ENCODE measurements at regions not wholly inside any gene's neighbourhood (a gene's known extent, or its start where the extent isn't known, plus 50 kb on each side); places are given as distances from the start of the nearest gene placed in this dataset.

- in situ Hi-C loops (cut with MboI; ENCODE audit: low pct_ligation_motif_present in 1 of 4, low pct_unique_long_range_greater_than_20kb in 1 of 4, low sequenced_read_pairs in 3 of 4): no loop called here
- no peaks in the 10 kb centered on the region for H3K9me3 ChIP-seq
- no peak overlapping the region for H3K4me3 ChIP-seq
- H3K36me3 ChIP-seq: no peaks in the 10 kb centered on the region
- WGBS, 2 donors (ENCODE audit: low coverage in 1 of 2): 82 to 87% methylated on average over 9 of the region's 9 CpGs
- no peaks in the 10 kb centered on the region for H3K27me3 ChIP-seq
- DNase-seq: no peak
- intact Hi-C loops (cut with DNase I; ENCODE audit: low total_unique reads): no loop called here
- TF ChIP-seq POLR2A (IDR thresholded peaks at IDR 0.05) (no peak), CTCF (IDR thresholded peaks at IDR 0.05) (no peak), POLR2AphosphoS5 (IDR thresholded peaks at IDR 0.05) (no peak), EP300 (IDR thresholded peaks at IDR 0.05; ENCODE audit: low read depth) (no peak)
- no peaks in the 10 kb centered on the region for H3K4me1 ChIP-seq
- H3K27ac ChIP-seq: no peak overlapping the region
Observed at GRCh38 chr16:77590707-77591106, 131.6 kb upstream of the NUDT7 start.

GRCh38 chr16:77591347-77591746 lies 131.0 kb upstream of the NUDT7 start:
- no peaks in the 10 kb centered on the region for H3K36me3 ChIP-seq
- TF ChIP-seq POLR2AphosphoS5 (IDR thresholded peaks at IDR 0.05) (no peak), CTCF (IDR thresholded peaks at IDR 0.05) (no peak), EP300 (IDR thresholded peaks at IDR 0.05; ENCODE audit: low read depth) (no peak), POLR2A (IDR thresholded peaks at IDR 0.05) (no peak)
- DNase-seq: no peak
- no peak overlapping the region for H3K4me3 ChIP-seq
- no peaks in the 10 kb centered on the region for H3K9me3 ChIP-seq
- H3K4me1 ChIP-seq: no peaks in the 10 kb centered on the region
- no peaks in the 10 kb centered on the region for H3K27me3 ChIP-seq
- intact Hi-C loops (cut with DNase I; ENCODE audit: low total_unique reads) (no loop called here), in situ Hi-C loops (cut with MboI; ENCODE audit: low pct_ligation_motif_present in 1 of 4, low pct_unique_long_range_greater_than_20kb in 1 of 4, low sequenced_read_pairs in 3 of 4) (no loop called here)
- H3K27ac ChIP-seq: no peak overlapping the region
- 80 to 87% methylated on average over 5 to 6 of the region's 6 CpGs for WGBS, 2 donors (ENCODE audit: low coverage in 1 of 2)

- intact Hi-C loops (cut with DNase I; ENCODE audit: low total_unique reads) (no loop called here), in situ Hi-C loops (cut with MboI; ENCODE audit: low pct_ligation_motif_present in 1 of 4, low pct_unique_long_range_greater_than_20kb in 1 of 4, low sequenced_read_pairs in 3 of 4) (no loop called here)
- no peaks in the 10 kb centered on the region for H3K27me3 ChIP-seq
- TF ChIP-seq EP300 (IDR thresholded peaks at IDR 0.05; ENCODE audit: low read depth) (no peak), POLR2AphosphoS5 (IDR thresholded peaks at IDR 0.05) (no peak), CTCF (IDR thresholded peaks at IDR 0.05) (no peak), POLR2A (IDR thresholded peaks at IDR 0.05) (no peak)
- DNase-seq: no peak
- no peaks in the 10 kb centered on the region for H3K36me3 ChIP-seq
- WGBS, 2 donors (ENCODE audit: low coverage in 1 of 2): 58 to 64% methylated on average over 2 of the region's 2 CpGs
- H3K27ac ChIP-seq: no peak overlapping the region
- H3K4me1 ChIP-seq: no peaks in the 10 kb centered on the region
- no peak overlapping the region for H3K4me3 ChIP-seq
- H3K9me3 ChIP-seq: no peaks in the 10 kb centered on the region
Observed at GRCh38 chr16:77592021-77592420, 130.3 kb upstream of the NUDT7 start.

GRCh38 chr16:77594057-77594456 lies 128.3 kb upstream of the NUDT7 start:
- TF ChIP-seq POLR2AphosphoS5 (IDR thresholded peaks at IDR 0.05) (no peak), POLR2A (IDR thresholded peaks at IDR 0.05) (no peak), CTCF (IDR thresholded peaks at IDR 0.05) (no peak), EP300 (IDR thresholded peaks at IDR 0.05; ENCODE audit: low read depth) (no peak)
- 62 to 72% methylated on average over 5 of the region's 5 CpGs for WGBS, 2 donors (ENCODE audit: low coverage in 1 of 2)
- no peak overlapping the region for H3K27ac ChIP-seq
- DNase-seq: no peak
- intact Hi-C loops (cut with DNase I; ENCODE audit: low total_unique reads): no loop called here
- H3K4me1 ChIP-seq: no peaks in the 10 kb centered on the region
- H3K9me3 ChIP-seq: no peaks in the 10 kb centered on the region
- H3K27me3 ChIP-seq: no peaks in the 10 kb centered on the region
- no peaks in the 10 kb centered on the region for H3K36me3 ChIP-seq
- in situ Hi-C loops (cut with MboI; ENCODE audit: low pct_ligation_motif_present in 1 of 4, low pct_unique_long_range_greater_than_20kb in 1 of 4, low sequenced_read_pairs in 3 of 4): no loop called here
- no peak overlapping the region for H3K4me3 ChIP-seq

Data from transverse colon (tissue), 4 donors.